Testis (tissue), 2 donors: ENCODE measurements at regions not wholly inside any gene's neighbourhood (a gene's known extent, or its start where the extent isn't known, plus 50 kb on each side); places are given as distances from the start of the nearest gene placed in this dataset.

Source experiments
- POLR2A ChIP-seq: fragments of 450-650 bp; IDR thresholded peaks from one replicate; pipeline ENCODE4 v1.6.1; 2017; ENCODE audit warnings: antibody characterized with exemption, mild to moderate bottlenecking, moderate library complexity
- TF ChIP-seq, protein P1 (sequence below), 3 experiments: fragments of 450-650 bp in 2 of 3; fragments of 200-600 bp in 1 of 3; sonication (generic) in 1 of 3; IDR thresholded peaks; one replicate each; pipeline ENCODE4 v1.5.1; 2016 to 2019; ENCODE audit warnings: antibody characterized with exemption in 3 of 3, mild to moderate bottlenecking in 2 of 3, moderate library complexity in 1 of 3

DNA sequence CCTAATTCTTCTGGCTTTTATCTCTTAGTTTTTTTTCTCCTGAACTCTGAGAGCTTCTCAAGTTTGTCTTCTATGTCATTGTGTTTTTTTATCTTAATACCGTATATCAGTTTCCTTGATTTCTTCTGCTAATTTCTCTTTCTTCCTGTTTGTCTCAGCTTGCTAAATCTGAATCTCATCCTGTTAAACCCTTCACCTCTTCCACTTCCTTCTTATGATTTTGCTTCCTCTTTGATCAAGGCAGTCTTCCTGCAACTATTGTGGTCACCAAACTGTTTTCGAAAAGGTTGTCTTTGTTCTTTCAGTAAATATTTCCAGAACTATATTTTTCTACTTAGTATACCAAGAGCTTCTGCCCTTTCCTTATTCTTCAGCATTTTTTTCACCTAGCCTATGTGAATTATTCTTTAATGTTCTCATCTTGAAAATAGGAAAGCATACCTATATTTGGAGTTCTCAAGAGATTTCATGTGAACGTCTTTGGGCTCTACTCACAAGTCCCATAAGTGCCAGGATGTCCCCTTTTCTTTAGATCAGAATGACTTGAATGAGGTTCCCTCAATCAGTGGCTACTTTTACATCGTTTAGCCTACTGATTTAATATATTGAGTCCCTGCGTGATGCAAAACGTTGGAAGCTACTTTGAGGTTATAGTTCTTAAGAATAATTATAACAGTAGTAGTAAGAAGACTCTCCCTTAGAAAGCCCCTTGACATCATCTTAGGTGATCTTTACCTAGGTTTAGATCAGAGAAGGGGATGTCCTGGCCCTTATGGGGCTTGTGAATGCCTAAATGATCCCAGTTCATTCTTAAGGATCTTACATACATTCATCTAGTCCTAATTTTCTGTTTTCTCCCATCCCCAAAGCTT is 415.4 kb upstream of the AUTS2 start:
- TF ChIP-seq, protein P1, sequence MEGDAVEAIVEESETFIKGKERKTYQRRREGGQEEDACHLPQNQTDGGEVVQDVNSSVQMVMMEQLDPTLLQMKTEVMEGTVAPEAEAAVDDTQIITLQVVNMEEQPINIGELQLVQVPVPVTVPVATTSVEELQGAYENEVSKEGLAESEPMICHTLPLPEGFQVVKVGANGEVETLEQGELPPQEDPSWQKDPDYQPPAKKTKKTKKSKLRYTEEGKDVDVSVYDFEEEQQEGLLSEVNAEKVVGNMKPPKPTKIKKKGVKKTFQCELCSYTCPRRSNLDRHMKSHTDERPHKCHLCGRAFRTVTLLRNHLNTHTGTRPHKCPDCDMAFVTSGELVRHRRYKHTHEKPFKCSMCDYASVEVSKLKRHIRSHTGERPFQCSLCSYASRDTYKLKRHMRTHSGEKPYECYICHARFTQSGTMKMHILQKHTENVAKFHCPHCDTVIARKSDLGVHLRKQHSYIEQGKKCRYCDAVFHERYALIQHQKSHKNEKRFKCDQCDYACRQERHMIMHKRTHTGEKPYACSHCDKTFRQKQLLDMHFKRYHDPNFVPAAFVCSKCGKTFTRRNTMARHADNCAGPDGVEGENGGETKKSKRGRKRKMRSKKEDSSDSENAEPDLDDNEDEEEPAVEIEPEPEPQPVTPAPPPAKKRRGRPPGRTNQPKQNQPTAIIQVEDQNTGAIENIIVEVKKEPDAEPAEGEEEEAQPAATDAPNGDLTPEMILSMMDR (IDR thresholded peaks at IDR 0.05), result no peak
- no peak for TF ChIP-seq POLR2A
